ENCODE measurements at regions not wholly inside any gene's neighbourhood (a gene's known extent, or its start where the extent isn't known, plus 50 kb on each side); places are given as distances from the start of the nearest gene placed in this dataset.

DNA sequence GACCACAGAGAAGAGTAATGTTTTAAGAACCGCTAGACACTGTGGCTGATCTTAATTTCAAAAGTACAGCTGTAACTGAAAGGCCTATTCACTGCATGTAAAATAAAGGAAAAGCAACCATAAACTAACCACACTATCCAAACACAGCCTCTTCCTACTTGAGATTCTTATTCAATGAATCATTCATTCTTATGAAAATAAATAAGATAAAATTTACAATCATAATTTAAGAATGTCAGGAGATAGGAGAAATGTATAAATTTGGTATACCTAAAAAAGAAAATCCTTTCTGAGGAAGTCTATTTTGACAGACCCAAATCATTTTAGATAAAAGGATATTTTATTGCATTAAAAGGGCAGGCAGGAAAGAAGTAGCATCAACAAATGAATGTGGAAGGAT lies 533.5 kb upstream of the ZNF385D start:
- TF ChIP-seq, protein P1, sequence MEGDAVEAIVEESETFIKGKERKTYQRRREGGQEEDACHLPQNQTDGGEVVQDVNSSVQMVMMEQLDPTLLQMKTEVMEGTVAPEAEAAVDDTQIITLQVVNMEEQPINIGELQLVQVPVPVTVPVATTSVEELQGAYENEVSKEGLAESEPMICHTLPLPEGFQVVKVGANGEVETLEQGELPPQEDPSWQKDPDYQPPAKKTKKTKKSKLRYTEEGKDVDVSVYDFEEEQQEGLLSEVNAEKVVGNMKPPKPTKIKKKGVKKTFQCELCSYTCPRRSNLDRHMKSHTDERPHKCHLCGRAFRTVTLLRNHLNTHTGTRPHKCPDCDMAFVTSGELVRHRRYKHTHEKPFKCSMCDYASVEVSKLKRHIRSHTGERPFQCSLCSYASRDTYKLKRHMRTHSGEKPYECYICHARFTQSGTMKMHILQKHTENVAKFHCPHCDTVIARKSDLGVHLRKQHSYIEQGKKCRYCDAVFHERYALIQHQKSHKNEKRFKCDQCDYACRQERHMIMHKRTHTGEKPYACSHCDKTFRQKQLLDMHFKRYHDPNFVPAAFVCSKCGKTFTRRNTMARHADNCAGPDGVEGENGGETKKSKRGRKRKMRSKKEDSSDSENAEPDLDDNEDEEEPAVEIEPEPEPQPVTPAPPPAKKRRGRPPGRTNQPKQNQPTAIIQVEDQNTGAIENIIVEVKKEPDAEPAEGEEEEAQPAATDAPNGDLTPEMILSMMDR (IDR thresholded peaks at IDR 0.05), result no peak
- TF ChIP-seq EP300 (IDR thresholded peaks at IDR 0.05) (no peak), POLR2A (IDR thresholded peaks at IDR 0.05) (no peak), POLR2AphosphoS5 (IDR thresholded peaks at IDR 0.05) (no peak)
